ENCODE measurements at regions not wholly inside any gene's neighbourhood (a gene's known extent, or its start where the extent isn't known, plus 50 kb on each side); places are given as distances from the start of the nearest gene placed in this dataset.

DNA sequence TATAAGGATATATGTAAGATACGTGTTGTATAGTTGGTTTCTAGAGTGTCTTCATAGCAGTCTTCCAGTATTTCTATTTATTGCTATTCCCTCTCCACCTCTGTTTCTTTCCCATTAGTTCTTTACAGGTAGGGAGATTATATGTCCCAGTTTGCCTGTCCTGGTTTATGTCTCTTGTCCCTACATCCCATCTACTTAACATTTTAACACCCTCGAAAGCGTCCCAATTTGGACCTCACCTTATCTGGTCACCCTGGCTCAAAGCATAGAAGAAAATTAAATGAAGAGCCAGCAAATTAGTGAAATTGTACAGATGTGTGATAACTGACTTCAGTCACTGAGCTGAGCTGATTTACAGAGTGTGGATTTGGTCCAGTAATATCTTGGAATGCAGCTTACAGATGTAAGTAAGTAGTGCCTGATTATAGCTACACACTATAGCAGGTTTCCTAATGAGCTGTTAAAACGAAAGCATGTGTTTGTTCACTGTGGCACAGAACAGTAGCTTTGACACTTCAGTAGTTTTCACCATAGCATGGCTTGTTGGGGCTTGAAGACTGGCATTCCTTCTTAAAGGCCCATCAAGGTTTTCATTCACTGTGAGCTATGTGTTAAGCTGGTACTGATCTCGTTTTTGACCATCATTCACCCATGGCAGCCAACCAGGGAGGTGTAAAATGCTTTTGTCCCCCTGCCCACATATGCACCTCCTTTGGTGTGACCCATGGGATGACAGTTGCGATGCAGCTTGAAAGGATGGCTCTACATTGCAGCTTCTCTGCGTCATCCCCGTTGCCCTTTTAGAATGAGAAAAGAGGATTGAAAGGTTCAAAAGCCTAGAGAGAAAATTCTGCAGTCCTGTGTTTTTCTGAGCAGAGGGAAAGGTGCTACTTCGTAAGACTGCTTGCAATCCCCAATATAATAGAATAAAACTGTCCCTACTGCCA is 192.1 kb upstream of the DMRT1 start:
- TF ChIP-seq, protein P1, sequence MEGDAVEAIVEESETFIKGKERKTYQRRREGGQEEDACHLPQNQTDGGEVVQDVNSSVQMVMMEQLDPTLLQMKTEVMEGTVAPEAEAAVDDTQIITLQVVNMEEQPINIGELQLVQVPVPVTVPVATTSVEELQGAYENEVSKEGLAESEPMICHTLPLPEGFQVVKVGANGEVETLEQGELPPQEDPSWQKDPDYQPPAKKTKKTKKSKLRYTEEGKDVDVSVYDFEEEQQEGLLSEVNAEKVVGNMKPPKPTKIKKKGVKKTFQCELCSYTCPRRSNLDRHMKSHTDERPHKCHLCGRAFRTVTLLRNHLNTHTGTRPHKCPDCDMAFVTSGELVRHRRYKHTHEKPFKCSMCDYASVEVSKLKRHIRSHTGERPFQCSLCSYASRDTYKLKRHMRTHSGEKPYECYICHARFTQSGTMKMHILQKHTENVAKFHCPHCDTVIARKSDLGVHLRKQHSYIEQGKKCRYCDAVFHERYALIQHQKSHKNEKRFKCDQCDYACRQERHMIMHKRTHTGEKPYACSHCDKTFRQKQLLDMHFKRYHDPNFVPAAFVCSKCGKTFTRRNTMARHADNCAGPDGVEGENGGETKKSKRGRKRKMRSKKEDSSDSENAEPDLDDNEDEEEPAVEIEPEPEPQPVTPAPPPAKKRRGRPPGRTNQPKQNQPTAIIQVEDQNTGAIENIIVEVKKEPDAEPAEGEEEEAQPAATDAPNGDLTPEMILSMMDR (IDR thresholded peaks at IDR 0.05), result no peak
- no peak for TF ChIP-seq POLR2A (IDR thresholded peaks at IDR 0.05)
